Fibroblast of lung (primary cell): ENCODE measurements at regions not wholly inside any gene's neighbourhood (a gene's known extent, or its start where the extent isn't known, plus 50 kb on each side); places are given as distances from the start of the nearest gene placed in this dataset.

Experiments used
- CTCF ChIP-seq, 2 donors: IDR thresholded peaks in 1 of 2; conservative IDR thresholded peaks in 1 of 2; 1 replicate in 1 of 2; 2 replicates in 1 of 2; pipeline ENCODE4 v1.5.1; 2011 to 2012; ENCODE audit warnings: low read length in 2 of 2, control low read depth in 1 of 2, inconsistent platforms in 1 of 2, low read depth in 1 of 2, mild to moderate bottlenecking in 1 of 2
- EZH2 ChIP-seq: IDR thresholded peaks from 2 replicates; pipeline ENCODE4 v1.5.1; 2012; ENCODE audit warnings: low read length, control low read depth, mild to moderate bottlenecking; ENCODE audit errors: missing control alignments

GRCh38 chr9:110065532-110065931 lies 142.4 kb downstream of the C9orf152 start:
- TF ChIP-seq EZH2, result no peak
- no peak for TF ChIP-seq CTCF (conservative IDR thresholded peaks at IDR 0.05 in 1 of 2, IDR thresholded peaks at IDR 0.05 in 1 of 2; ENCODE audit: low read depth in 1 of 2, low read length in 2 of 2)
